Keratinocyte (primary cell): ENCODE measurements at regions not wholly inside any gene's neighbourhood (a gene's known extent, or its start where the extent isn't known, plus 50 kb on each side); places are given as distances from the start of the nearest gene placed in this dataset.

Experiments
- CTCF ChIP-seq, 3 experiments: IDR thresholded peaks in 1 of 3; conservative IDR thresholded peaks in 1 of 3; optimal IDR thresholded peaks in 1 of 3; 2 replicates in 2 of 3; 3 replicates in 1 of 3; pipeline versions ENCODE3 to v1.5.1; 2011; ENCODE audit warnings: low read length in 3 of 3, mild to moderate bottlenecking in 3 of 3, moderate library complexity in 2 of 3, control low read depth in 1 of 3, inconsistent platforms in 1 of 3; ENCODE audit not compliant: insufficient read depth in 2 of 3; ENCODE audit errors: extremely low read depth in 1 of 3
- EZH2 ChIP-seq: IDR thresholded peaks from one replicate; pipeline ENCODE4 v1.6.1; 2012; ENCODE audit warnings: inconsistent platforms, mild to moderate bottlenecking, low read length, moderate library complexity

GRCh38 chr3:109918740-109919139 is 581.4 kb upstream of the DPPA4 start:
- TF ChIP-seq CTCF (optimal IDR thresholded peaks at IDR 0.05 in 1 of 3, IDR thresholded peaks at IDR 0.05 in 1 of 3, conservative IDR thresholded peaks at IDR 0.05 in 1 of 3; ENCODE audit: extremely low read depth in 1 of 3, insufficient read depth in 2 of 3, low read length in 3 of 3) (no peak), EZH2 (no peak)
